ENCODE measurements at regions not wholly inside any gene's neighbourhood (a gene's known extent, or its start where the extent isn't known, plus 50 kb on each side); places are given as distances from the start of the nearest gene placed in this dataset.

- DNase-seq (ENCODE audit: low spot score in 2 of 2): no peak
- H3K27me3 ChIP-seq: no peaks in the 10 kb centered on the region
- 71% methylated on average over 6 of the region's 6 CpGs for WGBS
- H3K27ac ChIP-seq: no peak overlapping the region
- no peak overlapping the region for H3K4me3 ChIP-seq
- H3K36me3 ChIP-seq: no peaks in the 10 kb centered on the region
- TF ChIP-seq POLR2AphosphoS5 (IDR thresholded peaks at IDR 0.05) (no peak), EP300 (IDR thresholded peaks at IDR 0.05) (no peak), CTCF (IDR thresholded peaks at IDR 0.05) (no peak), POLR2A (IDR thresholded peaks at IDR 0.05) (no peak)
- no peaks in the 10 kb centered on the region for H3K9me3 ChIP-seq
- peaks cover 13% of the 10 kb centered on the region for H3K4me1 ChIP-seq
These were observed 119.3 kb upstream of the GJB6 start for GRCh38 chr13:20351281-20352022.

GRCh38 chr13:20350819-20351218 is 118.7 kb upstream of the GJB6 start:
- peaks cover 13% of the 10 kb centered on the region for H3K4me1 ChIP-seq
- H3K36me3 ChIP-seq: no peaks in the 10 kb centered on the region
- no peak for TF ChIP-seq POLR2AphosphoS5 (IDR thresholded peaks at IDR 0.05)
- no peak for TF ChIP-seq CTCF (IDR thresholded peaks at IDR 0.05)
- no peak for TF ChIP-seq POLR2A (IDR thresholded peaks at IDR 0.05)
- no peak for TF ChIP-seq EP300 (IDR thresholded peaks at IDR 0.05)
- H3K9me3 ChIP-seq: no peaks in the 10 kb centered on the region
- no peak for DNase-seq (ENCODE audit: low spot score in 2 of 2)
- WGBS: 68% methylated on average over 6 of the region's 6 CpGs
- no peaks in the 10 kb centered on the region for H3K27me3 ChIP-seq
- H3K4me3 ChIP-seq: no peak overlapping the region
- H3K27ac ChIP-seq: no peak overlapping the region

- peaks cover 9% of the 10 kb centered on the region for H3K4me1 ChIP-seq
- no peaks in the 10 kb centered on the region for H3K27me3 ChIP-seq
- no peak overlapping the region for H3K4me3 ChIP-seq
- 69% methylated on average over 3 of the region's 3 CpGs for WGBS
- H3K36me3 ChIP-seq: no peaks in the 10 kb centered on the region
- DNase-seq (ENCODE audit: low spot score in 2 of 2): no peak
- H3K9me3 ChIP-seq: no peaks in the 10 kb centered on the region
- H3K27ac ChIP-seq: no peak overlapping the region
- TF ChIP-seq POLR2A (IDR thresholded peaks at IDR 0.05) (no peak), POLR2AphosphoS5 (IDR thresholded peaks at IDR 0.05) (no peak), CTCF (IDR thresholded peaks at IDR 0.05) (no peak), EP300 (IDR thresholded peaks at IDR 0.05) (no peak)
These were observed 118.3 kb upstream of the GJB6 start for GRCh38 chr13:20350382-20350763.

- Histone ChIP-seq H3K36me3 (no peaks in the 10 kb centered on the region), H3K4me3 (no peak overlapping the region), H3K4me1 (peaks cover 6% of the 10 kb centered on the region), H3K27me3 (no peaks in the 10 kb centered on the region), H3K27ac (no peak overlapping the region), H3K9me3 (no peaks in the 10 kb centered on the region)
- no peak for DNase-seq (ENCODE audit: low spot score in 2 of 2)
- TF ChIP-seq CTCF (IDR thresholded peaks at IDR 0.05) (no peak), POLR2A (IDR thresholded peaks at IDR 0.05) (no peak), EP300 (IDR thresholded peaks at IDR 0.05) (no peak), POLR2AphosphoS5 (IDR thresholded peaks at IDR 0.05) (no peak)
- 80% methylated on average over 17 of the region's 17 CpGs for WGBS
These were observed 117.7 kb upstream of the GJB6 start for GRCh38 chr13:20349564-20350381.
